NCI-H146 treated with DMSO at 0.1 percent for 48 hours (cell line): ENCODE measurements at regions not wholly inside any gene's neighbourhood (a gene's known extent, or its start where the extent isn't known, plus 50 kb on each side); places are given as distances from the start of the nearest gene placed in this dataset.
"Not testable (repeated sequence)": the region's sequence is repeated elsewhere in the genome, so short reads cannot be mapped to it uniquely, and the experiment has no call there.

Source experiments
- DNase-seq: peaks from one replicate; lab custom pipeline; 2025; ENCODE audit not compliant: unreplicated experiment; lab: John Stamatoyannopoulos, UW

- not testable (repeated sequence) for DNase-seq
Observed at GRCh38 chr14:37784827-37785223, 189.4 kb downstream of the TTC6 start.

GRCh38 chr14:37785298-37785697 lies 189.9 kb downstream of the TTC6 start:
- DNase-seq, result not testable (repeated sequence)

GRCh38 chr14:37786114-37786625 lies 190.7 kb downstream of the TTC6 start:
- not testable (repeated sequence) for DNase-seq

GRCh38 chr14:37787879-37788494 lies 192.6 kb downstream of the TTC6 start:
- no peak for DNase-seq

- no peak for DNase-seq
Observed at GRCh38 chr14:37791384-37792036, 196.1 kb downstream of the TTC6 start.

GRCh38 chr14:37792124-37792523 lies 196.7 kb downstream of the TTC6 start:
- peak; percentile 64 for DNase-seq

- no peak for DNase-seq
Observed at GRCh38 chr14:37796703-37797416, 201.4 kb downstream of the TTC6 start.

GRCh38 chr14:37797675-37798074 lies 202.2 kb downstream of the TTC6 start:
- no peak for DNase-seq

GRCh38 chr14:37807722-37808121 lies 212.3 kb downstream of the TTC6 start:
- DNase-seq, result no peak

GRCh38 chr14:37810094-37810801 lies 214.8 kb downstream of the TTC6 start:
- no peak for DNase-seq

- no peak for DNase-seq
Observed at GRCh38 chr14:37813732-37814131, 218.3 kb downstream of the TTC6 start.

- no peak for DNase-seq
Observed at GRCh38 chr14:37816135-37816534, 220.7 kb downstream of the TTC6 start.

GRCh38 chr14:37816743-37817295 lies 221.4 kb downstream of the TTC6 start:
- no peak for DNase-seq

- no peak for DNase-seq
Observed at GRCh38 chr14:37819155-37820015, 224.0 kb downstream of the TTC6 start.

GRCh38 chr14:37820810-37821209 lies 225.4 kb downstream of the TTC6 start:
- DNase-seq, result not testable (repeated sequence)

- no peak for DNase-seq
Observed at GRCh38 chr14:37824939-37825712, 229.7 kb downstream of the TTC6 start.

- DNase-seq, result no peak
Observed at GRCh38 chr14:37826869-37827268, 231.4 kb downstream of the TTC6 start.

- no peak for DNase-seq
Observed at GRCh38 chr14:37830271-37830670, 234.8 kb downstream of the TTC6 start.

GRCh38 chr14:37834275-37834674 lies 238.8 kb downstream of the TTC6 start:
- no peak for DNase-seq
